ENCODE measurements at regions not wholly inside any gene's neighbourhood (a gene's known extent, or its start where the extent isn't known, plus 50 kb on each side); places are given as distances from the start of the nearest gene placed in this dataset.
A peak's percentile ranks its signal among the peaks of the same experiment; 100 is the strongest.
"Not testable (repeated sequence)": the region's sequence is repeated elsewhere in the genome, so short reads cannot be mapped to it uniquely, and the experiment has no call there.

GRCh38 chr21:16215663-16216183 is 485.9 kb downstream of the USP25 start:
- no peak for DNase-seq (ENCODE audit: low spot score)
- no peaks in the 10 kb centered on the region for H3K9me3 Mint-ChIP-seq (ENCODE audit: low read depth)
- no peaks in the 10 kb centered on the region for H3K36me3 Mint-ChIP-seq (ENCODE audit: low read depth)
- peaks cover 57% of the 10 kb centered on the region for H3K4me1 Mint-ChIP-seq (ENCODE audit: low read depth)
- H3K27ac Mint-ChIP-seq (ENCODE audit: unreplicated experiment) = no peak overlapping the region
- no peaks in the 10 kb centered on the region for H3K27me3 Mint-ChIP-seq (ENCODE audit: low read depth)
- no peak for TF ChIP-seq CTCF (IDR thresholded peaks at IDR 0.05)
- no peak overlapping the region for H3K4me3 Mint-ChIP-seq (ENCODE audit: unreplicated experiment)

GRCh38 chr21:16216288-16216962 is 486.6 kb downstream of the USP25 start:
- Mint-ChIP-seq H3K4me1 (ENCODE audit: low read depth) (peaks cover 54% of the 10 kb centered on the region), H3K27me3 (ENCODE audit: low read depth) (no peaks in the 10 kb centered on the region), H3K36me3 (ENCODE audit: low read depth) (no peaks in the 10 kb centered on the region), H3K4me3 (ENCODE audit: unreplicated experiment) (no peak overlapping the region), H3K9me3 (ENCODE audit: low read depth) (no peaks in the 10 kb centered on the region), H3K27ac (ENCODE audit: unreplicated experiment) (no peak overlapping the region)
- DNase-seq (ENCODE audit: low spot score) = no peak
- no peak for TF ChIP-seq CTCF (IDR thresholded peaks at IDR 0.05)

- no peak overlapping the region for H3K27ac Mint-ChIP-seq (ENCODE audit: unreplicated experiment)
- TF ChIP-seq CTCF (IDR thresholded peaks at IDR 0.05) = no peak
- no peaks in the 10 kb centered on the region for H3K9me3 Mint-ChIP-seq (ENCODE audit: low read depth)
Observed at GRCh38 chr21:16218682-16219343, 489.0 kb downstream of the USP25 start.

GRCh38 chr21:16224756-16225155 is 495.0 kb downstream of the USP25 start:
- H3K4me1 Mint-ChIP-seq (ENCODE audit: low read depth); H3K27me3 Mint-ChIP-seq (ENCODE audit: low read depth); H3K4me3 Mint-ChIP-seq (ENCODE audit: unreplicated experiment); DNase-seq (ENCODE audit: low spot score): not testable (repeated sequence)
- H3K9me3 Mint-ChIP-seq (ENCODE audit: low read depth) = peaks cover 34% of the 10 kb centered on the region
- H3K27ac Mint-ChIP-seq (ENCODE audit: unreplicated experiment) = peak overlapping the region; percentile 12
- H3K36me3 Mint-ChIP-seq (ENCODE audit: low read depth) = peaks cover 21% of the 10 kb centered on the region

More at GRCh38 chr21:16218682-16219343, 489.0 kb downstream of the USP25 start:
- no peak for DNase-seq (ENCODE audit: low spot score)
- H3K36me3 Mint-ChIP-seq (ENCODE audit: low read depth) = no peaks in the 10 kb centered on the region
- peaks cover 31% of the 10 kb centered on the region for H3K4me1 Mint-ChIP-seq (ENCODE audit: low read depth)
- H3K27me3 Mint-ChIP-seq (ENCODE audit: low read depth) = no peaks in the 10 kb centered on the region
- H3K4me3 Mint-ChIP-seq (ENCODE audit: unreplicated experiment) = no peak overlapping the region

GRCh38 chr21:16239659-16240265 is 510.0 kb downstream of the USP25 start:
- no peak for DNase-seq (ENCODE audit: low spot score)
- H3K4me1 Mint-ChIP-seq (ENCODE audit: low read depth) = peaks cover 13% of the 10 kb centered on the region
- H3K27ac Mint-ChIP-seq (ENCODE audit: unreplicated experiment) = no peak overlapping the region
- peaks cover 5% of the 10 kb centered on the region for H3K9me3 Mint-ChIP-seq (ENCODE audit: low read depth)
- TF ChIP-seq CTCF (IDR thresholded peaks at IDR 0.05) = no peak
- no peak overlapping the region for H3K4me3 Mint-ChIP-seq (ENCODE audit: unreplicated experiment)
- H3K36me3 Mint-ChIP-seq (ENCODE audit: low read depth) = no peaks in the 10 kb centered on the region
- H3K27me3 Mint-ChIP-seq (ENCODE audit: low read depth) = no peaks in the 10 kb centered on the region

All from chondrocyte (in vitro differentiated cells).